CD14-positive monocyte (primary cell): ENCODE measurements at regions not wholly inside any gene's neighbourhood (a gene's known extent, or its start where the extent isn't known, plus 50 kb on each side); places are given as distances from the start of the nearest gene placed in this dataset.

Experiments
- DNase-seq, 3 donors: peaks; one replicate each; pipeline ENCODE4 v3.0.0-alpha.2; 2011 to 2022
- H2AFZ ChIP-seq: 2 replicates; pipeline ENCODE4 v1.6.0; 2012; ENCODE audit warnings: mild to moderate bottlenecking, low read depth, low read length, inconsistent platforms; ENCODE audit not compliant: insufficient read depth, poor library complexity, severe bottlenecking
- H3K27ac ChIP-seq, 2 donors: 1 replicate in 1 of 2; 2 replicates in 1 of 2; pipeline ENCODE4 v1.5.1; 2012 to 2013; ENCODE audit warnings: low read length in 2 of 2, control low read depth in 1 of 2, inconsistent platforms in 1 of 2, low read depth in 1 of 2, mild to moderate bottlenecking in 1 of 2
- H3K27me3 ChIP-seq, 2 donors: one replicate each; pipeline versions ENCODE4 v1.6.0 to v1.6.1; 2011 to 2013; ENCODE audit warnings: low read length in 2 of 2; ENCODE audit not compliant: control insufficient read depth in 2 of 2, insufficient read depth in 2 of 2
- H3K36me3 ChIP-seq, 2 donors: replicated peaks in 1 of 2; 1 replicate in 1 of 2; 2 replicates in 1 of 2; pipeline versions ENCODE4 v1.5.1 to v1.6.1; 2012 to 2013; ENCODE audit warnings: low read length in 2 of 2, control low read depth in 1 of 2, inconsistent platforms in 1 of 2, mild to moderate bottlenecking in 1 of 2; ENCODE audit not compliant: insufficient read depth in 2 of 2, control insufficient read depth in 1 of 2
- H3K4me1 ChIP-seq, 2 donors: 1 replicate in 1 of 2; 2 replicates in 1 of 2; pipeline versions ENCODE4 v1.5.1 to v1.6.1; 2012 to 2013; ENCODE audit warnings: low read length in 2 of 2, control low read depth in 1 of 2, inconsistent platforms in 1 of 2, mild to moderate bottlenecking in 1 of 2, moderate library complexity in 1 of 2; ENCODE audit not compliant: insufficient read depth in 2 of 2, control insufficient read depth in 1 of 2
- H3K4me2 ChIP-seq: replicated peaks from 2 replicates; pipeline ENCODE3; 2012; ENCODE audit warnings: low read length, moderate library complexity, mild to moderate bottlenecking; ENCODE audit not compliant: poor library complexity, severe bottlenecking; ENCODE audit errors: extremely low read depth
- H3K4me3 ChIP-seq, 3 experiments: fragments of 200-600 bp in 1 of 3; sonication (generic) in 1 of 3; replicated peaks in 1 of 3; 1 replicate in 2 of 3; 2 replicates in 1 of 3; pipeline ENCODE4 v1.5.1; 2011 to 2013; ENCODE audit warnings: low read length in 3 of 3, mild to moderate bottlenecking in 3 of 3, control low read depth in 2 of 3, low read depth in 2 of 3, inconsistent platforms in 1 of 3, moderate library complexity in 1 of 3
- H3K79me2 ChIP-seq: 2 replicates; pipeline ENCODE4 v1.6.0; 2012; ENCODE audit warnings: mild to moderate bottlenecking, control low read depth, inconsistent platforms, low read length, moderate library complexity; ENCODE audit not compliant: insufficient read depth
- H3K9ac ChIP-seq: 2 replicates; pipeline ENCODE4 v1.6.0; 2017; ENCODE audit warnings: low read length, mild to moderate bottlenecking; ENCODE audit not compliant: insufficient read depth, poor library complexity, severe bottlenecking
- H3K9me3 ChIP-seq, 2 donors: replicated peaks in 1 of 2; 1 replicate in 1 of 2; 2 replicates in 1 of 2; pipeline versions ENCODE4 v1.5.1 to v1.6.1; 2012 to 2013; ENCODE audit warnings: low read length in 2 of 2, control low read depth in 1 of 2; ENCODE audit not compliant: control insufficient read depth in 1 of 2, insufficient read depth in 1 of 2
- H4K20me1 ChIP-seq: 2 replicates; pipeline ENCODE4 v1.6.0; 2012; ENCODE audit warnings: mild to moderate bottlenecking, low read length, control low read depth, moderate library complexity; ENCODE audit not compliant: insufficient read depth
- H3K27ac Mint-ChIP-seq, 7 donors: one replicate each; pipeline ENCODE4 v1.8.0; 2020; ENCODE audit warnings: mild to moderate bottlenecking in 7 of 7, mixed read lengths in 7 of 7, moderate library complexity in 6 of 7, inconsistent platforms in 2 of 7
- H3K27me3 Mint-ChIP-seq, 3 donors: one replicate each; pipeline ENCODE4 v1.8.0; 2021 to 2022; ENCODE audit warnings: low read depth in 3 of 3, mild to moderate bottlenecking in 3 of 3, mixed read lengths in 3 of 3, moderate library complexity in 3 of 3, inconsistent platforms in 1 of 3
- H3K36me3 Mint-ChIP-seq, 2 donors: one replicate each; pipeline ENCODE4 v1.8.0; 2020; ENCODE audit warnings: mixed read lengths in 2 of 2, inconsistent platforms in 1 of 2, mild to moderate bottlenecking in 1 of 2
- H3K4me1 Mint-ChIP-seq: one replicate; pipeline ENCODE4 v1.8.0; 2020; ENCODE audit warnings: mild to moderate bottlenecking, mixed read lengths
- H3K4me3 Mint-ChIP-seq, 2 donors: one replicate each; pipeline ENCODE4 v1.8.0; 2020; ENCODE audit warnings: mild to moderate bottlenecking in 2 of 2, mixed read lengths in 2 of 2, moderate library complexity in 1 of 2
- H3K9me3 Mint-ChIP-seq, 7 donors: one replicate each; pipeline ENCODE4 v1.8.0; 2020 to 2022; ENCODE audit warnings: mixed read lengths in 7 of 7, mild to moderate bottlenecking in 6 of 7, moderate library complexity in 6 of 7, inconsistent platforms in 2 of 7
- WGBS: methylation state at CpG from one replicate; pipeline ENCODE4 v1.1.5; 2013; ENCODE audit warnings: missing lambda C conversion rate; ENCODE audit not compliant: insufficient coverage; 5-methylcytosine and 5-hydroxymethylcytosine counted together
- intact Hi-C, 2 donors: fragments of 100-400 bp; cut with micrococcal nuclease; formaldehyde crosslinking; loops; one replicate each; pipeline versions ENCODE4 v1.15.0 to v1.15.1; 2023
- TF ChIP-seq, protein P1 (sequence below): fragments of 200-600 bp; IDR thresholded peaks from one replicate; pipeline ENCODE4 v1.8.0; 2022; ENCODE audit warnings: antibody characterized with exemption, mild to moderate bottlenecking

DNA sequence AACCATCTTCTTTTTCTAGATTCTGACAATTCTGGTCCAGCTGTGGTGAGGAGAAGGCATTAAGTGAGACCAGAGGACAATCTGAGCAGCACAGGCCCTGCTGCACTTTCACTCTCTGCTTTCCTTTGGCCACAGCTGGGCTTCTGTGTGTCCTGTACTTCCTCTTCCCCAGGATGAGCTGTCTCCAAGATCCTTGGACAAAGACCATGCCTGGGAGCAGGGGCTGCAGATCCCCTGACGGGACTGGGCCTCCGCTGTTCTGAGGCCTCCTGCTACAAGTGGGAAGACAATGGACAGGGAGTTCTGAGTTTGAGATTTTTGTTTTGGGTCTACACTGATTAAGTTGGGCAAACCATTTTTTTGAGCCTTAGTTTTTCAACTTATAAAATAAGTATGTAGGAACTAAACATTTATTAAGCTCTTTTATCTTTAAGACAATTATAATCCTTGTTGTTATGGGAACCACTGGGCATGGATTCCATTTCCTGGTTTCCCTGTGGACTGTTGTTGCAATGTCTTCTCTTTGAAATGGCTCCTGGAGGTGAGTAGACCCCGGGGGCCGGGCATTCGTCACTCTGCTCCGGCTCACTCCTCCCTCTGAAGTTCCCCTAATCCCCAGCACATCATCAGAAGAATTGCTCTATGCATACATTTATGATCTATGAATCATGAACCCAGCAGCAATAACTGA is 266.6 kb downstream of the ACTR3 start:
- TF ChIP-seq, protein P1, sequence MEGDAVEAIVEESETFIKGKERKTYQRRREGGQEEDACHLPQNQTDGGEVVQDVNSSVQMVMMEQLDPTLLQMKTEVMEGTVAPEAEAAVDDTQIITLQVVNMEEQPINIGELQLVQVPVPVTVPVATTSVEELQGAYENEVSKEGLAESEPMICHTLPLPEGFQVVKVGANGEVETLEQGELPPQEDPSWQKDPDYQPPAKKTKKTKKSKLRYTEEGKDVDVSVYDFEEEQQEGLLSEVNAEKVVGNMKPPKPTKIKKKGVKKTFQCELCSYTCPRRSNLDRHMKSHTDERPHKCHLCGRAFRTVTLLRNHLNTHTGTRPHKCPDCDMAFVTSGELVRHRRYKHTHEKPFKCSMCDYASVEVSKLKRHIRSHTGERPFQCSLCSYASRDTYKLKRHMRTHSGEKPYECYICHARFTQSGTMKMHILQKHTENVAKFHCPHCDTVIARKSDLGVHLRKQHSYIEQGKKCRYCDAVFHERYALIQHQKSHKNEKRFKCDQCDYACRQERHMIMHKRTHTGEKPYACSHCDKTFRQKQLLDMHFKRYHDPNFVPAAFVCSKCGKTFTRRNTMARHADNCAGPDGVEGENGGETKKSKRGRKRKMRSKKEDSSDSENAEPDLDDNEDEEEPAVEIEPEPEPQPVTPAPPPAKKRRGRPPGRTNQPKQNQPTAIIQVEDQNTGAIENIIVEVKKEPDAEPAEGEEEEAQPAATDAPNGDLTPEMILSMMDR, result no peak
- no peaks in the 10 kb centered on the region for H3K36me3 Mint-ChIP-seq

DNA sequence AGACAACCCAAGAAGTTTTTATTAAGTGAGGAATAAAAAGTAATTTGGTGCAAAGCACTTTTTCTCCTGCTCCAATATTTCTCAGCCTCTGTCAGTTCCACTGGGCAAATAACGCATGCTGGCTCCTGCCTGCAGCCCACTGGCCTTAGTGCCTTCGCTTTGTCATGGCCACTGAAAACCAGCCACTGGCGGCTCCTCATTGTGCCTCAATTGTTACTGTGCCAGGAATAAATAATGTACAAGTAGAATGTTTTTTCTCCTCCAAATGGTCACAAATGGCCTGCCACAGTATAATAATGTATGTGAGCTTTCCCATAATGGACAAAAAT is 267.1 kb downstream of the ACTR3 start:
- no peak overlapping the region for H3K4me3 ChIP-seq
- intact Hi-C loops, result no loop called here
- H3K9me3 Mint-ChIP-seq, result peaks cover 0 to 8% (median 4%) of the 10 kb centered on the region in 7 donors
- H3K27ac ChIP-seq, result no peak overlapping the region
- no peak overlapping the region for H3K4me3 Mint-ChIP-seq
- no peaks in the 10 kb centered on the region for H3K79me2 ChIP-seq
- no peak overlapping the region for H3K27ac Mint-ChIP-seq
- TF ChIP-seq, protein P1, result no peak
- no CpG with 5 or more reads among the region's 3 CpGs for WGBS
- H3K36me3 Mint-ChIP-seq, result no peaks in the 10 kb centered on the region
- H3K36me3 ChIP-seq, result no peaks in the 10 kb centered on the region
- DNase-seq, result no peak
- no peaks in the 10 kb centered on the region for H3K9me3 ChIP-seq
- H3K9ac ChIP-seq, result no peak overlapping the region
- H2AFZ ChIP-seq, result no peak overlapping the region
- no peaks in the 10 kb centered on the region for H3K4me1 Mint-ChIP-seq
- H4K20me1 ChIP-seq, result no peaks in the 10 kb centered on the region
- H3K4me1 ChIP-seq, result no peaks in the 10 kb centered on the region
- H3K27me3 ChIP-seq, result no peaks in the 10 kb centered on the region
- H3K4me2 ChIP-seq, result no peak overlapping the region
- H3K27me3 Mint-ChIP-seq, result peaks cover 0 to 2% (median 1%) of the 10 kb centered on the region in 3 donors

More for the DNA sequence above, 266.6 kb downstream of the ACTR3 start:
- Histone ChIP-seq H3K79me2 (no peaks in the 10 kb centered on the region), H4K20me1 (no peaks in the 10 kb centered on the region), H3K36me3 (no peaks in the 10 kb centered on the region), H3K9me3 (no peaks in the 10 kb centered on the region), H3K27me3 (no peaks in the 10 kb centered on the region), H3K4me1 (no peaks in the 10 kb centered on the region), H3K4me2 (no peak overlapping the region), H3K27ac (no peak overlapping the region), H2AFZ (no peak overlapping the region), H3K9ac (no peak overlapping the region), H3K4me3 (no peak overlapping the region)
- intact Hi-C loops, result no loop called here
- H3K4me1 Mint-ChIP-seq, result no peaks in the 10 kb centered on the region
- H3K27ac Mint-ChIP-seq, result peak overlapping the region in 1 of 7 donors; percentile 60
- WGBS, result no CpG with 5 or more reads among the region's 6 CpGs
- H3K4me3 Mint-ChIP-seq, result no peak overlapping the region
- peaks cover 0 to 2% (median 1%) of the 10 kb centered on the region in 3 donors for H3K27me3 Mint-ChIP-seq
- H3K9me3 Mint-ChIP-seq, result peaks cover 0 to 9% (median 4%) of the 10 kb centered on the region in 7 donors
- DNase-seq, result no peak
